GM18517 (cell line): ENCODE measurements at regions not wholly inside any gene's neighbourhood (a gene's known extent, or its start where the extent isn't known, plus 50 kb on each side); places are given as distances from the start of the nearest gene placed in this dataset.

Experiments used
- ATAC-seq: cut with Tn5 transposase; IDR thresholded peaks from one replicate; pipeline ENCODE4 v1.9.1; 2021; ENCODE audit warnings: mild to moderate bottlenecking, moderate library complexity; ENCODE audit not compliant: unreplicated experiment

DNA sequence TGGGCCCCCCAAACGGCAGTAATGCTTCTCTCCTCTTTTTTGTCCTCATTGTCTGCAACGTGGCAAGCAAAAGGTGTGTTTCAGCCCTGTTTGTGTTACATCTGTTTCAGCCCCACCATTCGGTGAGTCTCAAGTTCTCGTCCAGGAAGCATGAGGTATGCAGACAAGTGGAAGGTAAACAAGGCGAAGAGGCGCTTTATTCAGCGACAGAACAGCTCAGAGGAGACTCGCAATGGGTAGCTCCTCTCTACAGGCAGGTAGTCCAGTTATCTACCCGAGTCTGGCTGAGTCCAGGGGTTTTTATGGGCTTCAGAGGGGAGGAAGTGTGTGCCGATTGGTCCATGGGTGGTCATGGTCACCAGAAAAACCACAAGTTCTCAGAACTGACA lies 733.4 kb upstream of the CDH7 start:
- ATAC-seq: no peak

DNA sequence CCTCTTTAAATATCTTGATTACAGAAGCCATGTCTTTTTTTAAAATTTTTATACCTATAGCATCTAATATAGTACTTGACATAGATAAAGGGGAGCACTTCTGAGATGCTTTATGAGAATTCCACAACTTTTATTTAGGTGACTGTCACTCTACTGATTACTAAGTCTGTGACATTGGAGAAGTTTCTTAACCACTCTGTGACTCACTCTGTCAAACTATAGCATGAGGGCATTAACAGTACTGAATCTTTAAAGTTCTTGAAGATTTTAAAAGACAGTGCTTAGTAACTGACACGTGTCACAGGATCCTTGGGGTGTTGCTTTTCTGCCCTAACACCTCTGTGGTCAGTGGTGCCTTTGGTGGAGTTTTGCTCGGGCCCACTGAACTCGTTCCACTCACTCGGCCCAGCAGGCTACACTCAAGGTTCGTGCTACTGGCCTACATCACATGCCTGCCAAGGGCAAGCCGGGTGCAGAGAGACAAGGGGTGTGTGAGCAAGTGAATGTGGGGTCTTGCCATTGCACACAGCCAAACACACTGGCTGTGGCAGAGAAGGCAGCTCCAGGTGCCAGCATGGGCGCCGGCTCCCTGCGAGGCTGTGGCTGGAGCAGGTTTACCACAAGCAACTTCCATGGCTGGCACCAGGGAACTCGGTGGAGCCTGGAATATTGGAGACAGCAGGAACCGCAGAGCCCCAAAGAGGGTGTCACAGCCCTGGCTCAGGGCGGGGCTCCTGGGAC lies 734.0 kb upstream of the CDH7 start:
- ATAC-seq: no peak

DNA sequence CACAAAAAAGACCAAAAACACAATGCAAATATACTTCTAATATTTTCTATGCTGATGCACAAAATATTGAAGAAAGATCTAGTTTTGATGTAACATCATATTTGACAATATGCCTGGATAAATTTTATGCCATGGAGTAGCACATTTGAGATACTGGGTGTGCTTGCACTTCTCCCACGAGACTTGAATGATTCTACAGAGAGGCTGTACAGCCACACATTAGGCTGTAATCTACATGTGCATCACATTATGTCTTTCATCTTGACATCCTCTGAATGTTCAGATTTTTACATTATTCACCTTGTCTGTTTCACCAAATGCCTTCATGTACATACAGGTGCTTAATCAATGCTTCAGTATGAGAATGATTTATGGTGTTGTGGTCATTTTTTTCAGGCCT lies 756.4 kb upstream of the CDH7 start:
- ATAC-seq: no peak

DNA sequence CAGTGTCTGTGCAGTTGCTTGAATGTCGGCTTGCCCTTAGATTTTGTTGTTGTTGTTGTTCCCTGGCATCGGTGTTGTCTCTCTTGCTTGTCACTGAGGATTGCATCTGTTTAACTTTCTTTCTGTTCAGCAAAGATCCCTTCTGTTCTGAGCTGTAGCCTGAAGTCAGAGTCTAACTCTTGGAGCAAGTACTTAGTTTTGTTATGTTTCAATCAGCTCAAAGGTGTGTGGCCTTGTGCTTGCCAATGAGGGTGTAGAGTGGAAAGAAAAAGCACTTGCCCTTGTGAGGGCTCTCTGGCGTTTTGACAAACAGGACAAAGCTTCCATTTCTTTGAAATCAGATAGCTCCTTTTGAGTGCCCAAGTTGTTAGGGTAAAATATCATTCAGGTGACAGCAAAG lies 757.1 kb upstream of the CDH7 start:
- ATAC-seq: no peak

DNA sequence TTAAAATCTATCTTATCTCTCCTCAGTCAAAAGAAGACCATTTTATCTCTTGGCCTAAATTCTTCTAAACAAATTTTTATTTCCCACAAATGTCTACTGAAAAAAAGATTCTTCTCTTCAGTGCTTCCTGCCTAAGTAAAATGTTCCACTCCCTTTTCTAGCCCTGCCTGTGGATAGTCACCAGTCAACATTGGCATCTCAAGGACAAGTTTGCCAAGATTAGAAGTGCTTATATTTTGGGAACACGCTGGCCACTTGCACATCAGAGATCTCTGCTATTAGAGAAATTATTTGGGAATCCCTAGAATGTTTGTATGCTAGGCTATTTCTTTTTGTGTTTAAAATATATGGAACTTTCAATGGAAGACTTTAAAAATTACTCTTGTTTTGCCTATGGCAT lies 758.2 kb upstream of the CDH7 start:
- ATAC-seq: no peak

DNA sequence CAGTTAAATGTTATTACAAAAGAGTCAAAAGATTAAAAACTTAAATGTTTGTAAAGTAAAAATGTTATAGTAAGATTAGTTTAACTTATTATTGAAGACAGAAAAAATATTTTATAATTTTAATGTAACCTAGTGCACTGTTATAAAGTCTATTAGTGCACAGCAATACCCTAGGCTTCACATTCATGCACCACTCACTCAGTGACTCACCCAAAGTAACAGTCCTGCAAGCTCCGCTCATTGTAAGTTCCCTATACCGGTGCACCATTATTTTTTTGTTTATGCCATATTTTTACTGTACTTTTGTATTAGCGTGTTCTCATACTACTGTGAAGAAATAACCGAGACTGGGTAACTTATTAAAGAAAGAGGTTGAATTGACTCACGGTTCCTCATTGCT lies 759.7 kb upstream of the CDH7 start:
- no peak for ATAC-seq

DNA sequence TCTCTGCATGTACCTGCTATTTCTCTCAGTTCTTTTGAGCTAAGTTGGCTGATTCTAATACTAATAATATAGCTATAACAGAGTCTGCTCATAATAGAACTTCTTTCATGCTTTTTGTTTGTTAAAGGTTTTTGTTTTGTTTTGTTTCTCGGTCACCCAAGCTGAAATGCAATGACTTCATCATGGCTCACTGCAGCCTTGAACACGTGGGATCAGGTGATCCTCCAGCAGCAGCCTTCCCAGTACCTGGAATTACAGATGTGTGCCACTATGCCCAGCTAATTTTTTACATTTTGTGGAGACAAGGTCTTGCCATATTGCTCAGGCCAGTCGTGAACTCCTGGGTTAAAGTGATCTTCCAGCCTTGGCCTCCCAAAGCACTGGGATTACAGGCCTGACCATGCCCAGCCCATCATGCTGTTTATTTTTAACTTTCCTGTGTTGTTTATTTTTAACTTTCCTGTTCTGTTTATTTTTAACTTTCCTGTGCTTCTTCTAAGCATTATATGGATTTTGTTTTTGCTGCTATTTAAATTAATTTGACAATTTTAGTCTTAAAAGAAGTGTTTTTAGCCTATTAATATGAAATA lies 763.8 kb upstream of the CDH7 start:
- ATAC-seq: no peak

DNA sequence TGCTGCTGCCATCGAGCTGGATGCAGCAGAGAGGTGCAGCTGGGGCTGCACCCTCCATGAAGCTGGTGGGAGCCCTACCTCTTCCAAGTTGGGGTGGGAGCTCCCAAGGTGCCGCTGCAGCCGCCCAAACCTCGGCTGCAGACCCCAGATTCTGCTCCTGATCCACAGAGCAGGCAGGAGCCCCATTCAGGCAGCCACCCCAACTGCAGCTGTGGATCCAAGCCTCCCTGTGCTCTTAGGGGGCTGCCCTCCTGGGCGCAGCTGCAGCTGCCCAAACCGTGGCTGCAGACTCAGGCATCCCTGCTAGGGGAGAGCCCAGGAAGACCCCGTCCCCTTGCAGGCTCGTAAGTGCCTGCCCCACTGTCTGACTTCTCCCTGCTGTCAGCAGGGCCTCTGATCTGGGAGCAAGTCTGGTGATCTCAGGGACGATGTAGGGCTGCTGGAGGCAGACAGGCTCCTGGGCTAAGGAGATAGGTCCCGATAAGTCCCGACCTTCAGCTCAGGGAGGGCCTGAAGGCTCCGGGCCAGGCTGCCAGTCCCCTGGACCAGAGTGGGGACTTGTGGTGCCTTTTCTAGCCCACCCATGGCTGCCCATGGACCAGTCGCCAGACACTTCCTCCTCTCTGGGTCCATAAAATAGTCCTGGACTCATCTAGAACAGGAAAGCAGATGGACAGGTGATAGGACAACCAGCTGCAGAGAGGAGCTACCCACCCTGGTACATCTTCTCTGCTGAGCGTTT lies 767.1 kb upstream of the CDH7 start:
- no peak for ATAC-seq

DNA sequence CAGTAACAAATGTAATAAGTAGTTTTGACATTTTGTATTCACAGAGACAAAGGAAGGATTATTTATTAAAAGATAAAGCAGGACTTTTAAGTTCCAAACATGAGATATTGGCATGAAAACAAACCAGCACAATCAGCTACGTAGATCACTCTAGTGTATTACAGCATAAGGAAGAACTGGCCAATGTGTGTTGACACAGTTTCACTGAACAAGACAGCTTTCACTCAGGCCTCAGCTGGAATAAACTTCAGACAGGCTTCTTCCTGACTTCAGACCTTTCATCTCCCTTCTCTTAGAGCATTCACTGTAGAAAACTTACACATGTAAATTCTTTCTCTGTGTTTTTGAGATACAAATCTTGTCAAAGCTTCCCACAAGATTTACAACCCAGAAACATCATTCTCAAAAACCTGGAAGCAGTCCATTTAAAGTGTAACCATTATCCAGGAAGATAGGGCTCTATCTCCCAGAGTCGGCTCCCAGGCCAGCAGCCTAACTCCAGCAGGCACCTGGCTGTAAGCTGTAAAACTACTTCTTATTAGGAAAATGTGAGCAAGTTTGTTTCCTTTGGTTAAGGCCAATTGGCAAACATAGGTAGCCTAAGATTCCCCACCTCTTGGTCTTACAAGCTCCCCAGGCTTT lies 768.3 kb upstream of the CDH7 start:
- no peak for ATAC-seq

DNA sequence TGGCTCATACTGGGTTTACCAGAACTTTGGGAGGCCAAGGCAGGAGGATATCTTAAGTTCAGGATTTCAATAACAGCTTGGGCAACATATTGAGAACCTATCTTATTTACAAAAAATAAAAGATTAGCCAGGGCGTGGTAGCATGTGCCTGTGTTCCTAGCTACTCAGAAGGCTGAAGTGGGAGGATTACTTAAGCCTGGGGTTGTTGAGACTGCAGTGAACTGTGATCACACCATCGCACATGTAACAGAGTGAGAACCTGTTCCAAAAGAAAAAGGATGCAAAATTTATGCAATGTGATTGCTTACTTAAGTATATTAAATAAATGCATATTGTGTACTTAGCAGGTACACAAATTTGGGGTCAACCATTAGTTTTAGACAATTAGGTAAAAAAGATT lies 768.9 kb upstream of the CDH7 start:
- no peak for ATAC-seq

DNA sequence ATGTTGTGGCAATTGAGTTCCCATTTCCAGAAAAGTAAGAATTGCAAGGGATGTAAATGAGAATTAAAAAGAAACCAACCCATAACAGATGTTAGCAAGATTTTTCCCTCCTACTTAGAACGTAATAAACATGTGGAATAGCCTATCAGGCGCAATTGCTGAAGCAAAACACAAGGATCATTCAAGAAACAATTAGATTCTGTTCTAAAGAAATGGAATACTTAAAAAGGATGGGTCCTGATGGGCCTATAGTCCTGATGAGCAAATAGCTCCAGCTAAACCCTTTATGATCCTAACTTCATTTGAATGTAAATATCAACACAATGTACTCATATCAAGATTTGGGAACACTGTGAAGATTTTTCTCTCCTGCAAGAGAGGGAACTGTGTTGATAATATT lies 771.0 kb upstream of the CDH7 start:
- no peak for ATAC-seq

DNA sequence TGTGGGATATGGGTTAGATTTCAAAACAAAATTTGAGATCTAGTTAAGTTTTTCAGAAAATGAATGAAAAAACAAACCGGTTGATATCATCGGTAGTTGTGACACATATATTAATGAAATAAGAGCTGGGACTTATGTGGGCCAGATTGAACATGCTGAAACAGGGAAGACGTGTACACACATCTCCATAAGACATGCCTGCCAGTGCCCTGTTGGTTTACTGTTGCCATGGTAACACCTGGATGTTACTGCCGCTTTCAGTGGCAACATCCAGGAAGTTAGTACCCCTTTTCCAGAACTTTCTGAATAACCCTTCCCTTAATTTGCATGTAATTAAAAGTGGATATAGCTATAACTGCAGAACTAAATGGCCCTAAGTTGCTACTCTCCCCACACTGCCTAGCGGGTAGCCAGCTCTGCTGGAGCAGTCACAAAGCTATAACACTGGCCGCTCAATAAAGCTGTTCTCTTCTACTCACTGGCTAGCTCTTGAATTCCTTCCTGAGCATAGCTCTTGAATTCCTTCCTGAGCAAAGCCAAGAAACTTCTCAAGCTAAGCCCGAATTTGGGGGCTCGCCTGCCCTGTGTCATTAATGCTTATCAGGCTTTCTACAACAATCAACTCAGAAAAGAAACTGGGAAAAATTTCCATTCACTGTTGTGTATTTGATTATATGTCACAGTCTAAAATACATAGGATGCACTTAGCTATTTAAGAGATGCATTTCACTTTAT lies 776.3 kb upstream of the CDH7 start:
- no peak for ATAC-seq

DNA sequence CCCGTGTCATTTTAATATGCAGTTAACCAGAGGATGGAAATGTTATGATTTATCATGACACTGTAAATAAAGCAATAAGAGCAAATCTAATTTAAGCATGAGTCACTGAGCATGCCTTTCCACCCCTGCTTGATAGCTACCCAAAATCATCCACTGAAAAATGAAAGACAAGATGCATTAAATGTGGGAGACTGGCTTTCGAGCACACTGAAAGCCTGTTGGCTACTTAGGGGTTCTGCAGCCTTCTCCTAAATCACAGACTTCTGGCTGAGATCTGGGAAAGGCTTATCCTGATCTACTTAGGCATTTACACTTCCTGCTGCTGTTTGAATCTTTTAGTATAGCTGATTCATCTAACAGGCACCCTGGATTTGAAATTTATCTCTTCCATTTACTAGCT lies 778.3 kb upstream of the CDH7 start:
- ATAC-seq: no peak

DNA sequence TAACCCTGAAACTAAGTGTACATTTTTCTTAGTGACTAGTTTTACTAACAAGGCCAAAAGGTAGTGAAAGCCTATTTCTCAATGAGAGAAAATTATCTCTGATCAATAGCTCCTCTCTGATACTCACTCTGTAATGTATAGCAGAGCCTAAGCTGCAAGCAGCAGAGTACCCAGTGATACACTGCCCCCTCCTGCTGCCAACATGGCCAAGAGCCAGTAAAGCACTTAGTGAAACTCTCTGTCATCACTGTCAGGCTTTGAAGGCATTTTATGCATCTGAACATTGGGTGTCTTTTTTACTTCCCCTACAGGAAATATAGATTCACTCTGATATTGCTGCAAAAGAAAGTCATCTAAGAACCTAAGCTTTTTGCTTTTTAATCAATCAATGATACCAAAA lies 784.1 kb upstream of the CDH7 start:
- ATAC-seq: no peak

DNA sequence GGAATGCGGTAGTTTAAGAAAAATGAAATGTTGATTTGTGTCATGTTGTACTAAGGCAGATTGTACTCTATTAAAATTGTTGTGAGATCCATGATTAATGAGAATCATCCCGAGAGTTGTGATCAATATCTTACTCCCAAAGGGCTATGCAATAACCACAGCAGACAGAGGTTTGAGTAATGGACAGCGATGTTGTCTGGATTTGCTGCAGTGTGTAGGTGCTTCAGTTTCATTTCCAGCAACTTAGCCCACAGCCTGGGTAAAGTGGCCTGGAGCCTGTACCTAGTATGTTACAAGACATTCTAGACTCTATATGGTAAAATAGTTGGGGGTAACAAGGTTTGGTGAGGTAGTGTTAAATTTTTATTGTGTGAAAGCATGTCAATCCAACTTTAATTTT lies 794.3 kb upstream of the CDH7 start:
- ATAC-seq: no peak

DNA sequence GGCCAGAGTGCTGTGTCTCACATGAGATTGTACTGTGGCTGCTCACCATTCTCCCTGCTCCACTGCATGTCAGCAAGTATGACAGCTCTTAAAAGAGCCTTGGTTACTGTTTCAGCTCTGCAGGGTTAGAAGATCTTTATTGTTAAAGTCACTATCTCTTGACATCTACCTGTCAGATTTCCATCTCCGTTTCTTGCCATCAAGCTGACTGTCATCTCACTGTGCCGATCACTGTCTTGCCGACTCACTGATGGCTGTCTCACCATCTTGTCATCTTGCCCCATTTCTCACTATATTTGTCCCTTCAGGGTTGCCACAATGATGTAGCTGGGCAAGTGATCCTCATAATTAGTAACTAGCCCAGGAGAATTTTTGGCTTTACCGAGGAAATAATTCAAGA lies 800.9 kb upstream of the CDH7 start:
- ATAC-seq: no peak

DNA sequence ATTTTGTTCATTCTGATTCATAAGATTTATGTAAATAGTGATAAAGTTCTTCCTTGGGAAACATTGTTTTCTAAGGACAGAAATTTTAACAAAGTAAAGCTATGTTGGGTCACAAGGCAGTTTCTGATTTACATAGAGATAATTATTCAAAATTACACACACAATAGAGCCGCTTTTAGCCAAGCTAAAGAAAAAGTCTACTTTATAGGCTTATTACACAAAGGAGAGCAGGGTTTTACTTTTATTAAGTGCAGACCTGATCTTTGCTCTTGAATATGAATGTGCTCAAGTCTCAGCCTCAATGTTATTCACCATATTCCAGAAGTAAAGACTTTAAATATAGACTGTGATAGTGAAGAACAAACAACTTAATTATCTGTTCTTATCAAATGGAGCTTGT lies 787.8 kb upstream of the LINC00305 start:
- no peak for ATAC-seq

DNA sequence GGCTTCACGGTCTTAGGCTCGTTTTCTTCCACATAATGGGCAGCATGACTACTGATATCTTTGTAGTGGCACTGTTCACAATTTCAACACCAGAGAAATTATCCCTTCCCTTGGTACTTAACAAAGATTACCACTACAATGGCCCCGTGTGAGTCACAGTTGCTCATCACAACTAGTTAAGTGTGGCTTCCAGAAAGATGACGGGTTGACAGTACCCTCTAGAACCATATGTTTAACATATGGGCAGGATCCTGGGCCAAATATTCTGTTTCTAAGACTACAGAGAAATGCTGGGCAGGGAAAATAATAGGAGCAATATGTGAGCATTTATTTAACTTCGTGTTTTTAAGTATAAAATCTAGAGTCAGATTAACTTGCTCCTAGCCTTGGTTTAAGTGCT lies 780.1 kb upstream of the LINC00305 start:
- no peak for ATAC-seq

DNA sequence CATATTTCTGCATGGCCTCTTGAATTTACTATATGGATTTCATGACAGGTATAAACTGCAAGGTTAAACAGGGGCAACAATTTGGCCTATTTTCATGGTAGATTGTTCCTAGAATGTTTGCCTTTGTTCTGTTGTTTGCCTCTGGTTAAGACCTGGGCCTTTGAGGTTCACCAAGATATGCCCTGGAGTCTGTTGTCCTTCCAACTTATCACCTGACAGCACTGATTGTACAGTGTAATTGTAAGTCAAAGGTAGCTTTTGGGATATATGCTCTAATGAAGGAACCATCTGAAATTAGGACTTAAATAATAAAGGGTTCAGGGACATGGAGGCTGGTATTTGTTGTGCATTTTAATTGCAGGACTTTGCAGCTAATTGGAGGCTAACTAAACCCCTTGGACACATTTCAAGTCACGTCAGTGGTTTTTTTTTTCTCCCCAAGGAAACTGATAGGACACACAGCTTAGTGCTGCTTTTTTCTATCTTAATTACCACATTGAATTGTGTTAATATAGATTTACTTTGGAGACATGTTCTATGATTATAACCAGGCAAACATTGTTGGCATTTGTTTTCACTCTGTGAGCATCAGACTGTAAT lies 771.2 kb upstream of the LINC00305 start:
- no peak for ATAC-seq

DNA sequence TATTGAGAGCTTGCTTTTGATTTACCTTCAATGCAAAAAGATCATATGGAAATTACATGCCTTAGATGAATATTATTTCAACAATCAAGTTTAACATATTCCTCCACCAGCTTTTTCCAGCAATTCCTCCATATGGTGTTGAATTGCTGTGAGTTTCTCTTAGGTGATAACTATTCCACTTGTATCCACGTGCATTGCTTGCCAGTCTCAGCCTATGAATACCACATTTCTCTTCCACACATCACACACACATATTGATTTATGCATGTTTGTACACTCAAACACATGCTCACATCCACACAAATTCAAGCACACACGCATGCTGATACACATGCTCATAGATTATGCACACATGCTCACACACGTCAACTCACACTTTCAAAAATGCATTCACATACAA lies 770.0 kb upstream of the LINC00305 start:
- no peak for ATAC-seq

DNA sequence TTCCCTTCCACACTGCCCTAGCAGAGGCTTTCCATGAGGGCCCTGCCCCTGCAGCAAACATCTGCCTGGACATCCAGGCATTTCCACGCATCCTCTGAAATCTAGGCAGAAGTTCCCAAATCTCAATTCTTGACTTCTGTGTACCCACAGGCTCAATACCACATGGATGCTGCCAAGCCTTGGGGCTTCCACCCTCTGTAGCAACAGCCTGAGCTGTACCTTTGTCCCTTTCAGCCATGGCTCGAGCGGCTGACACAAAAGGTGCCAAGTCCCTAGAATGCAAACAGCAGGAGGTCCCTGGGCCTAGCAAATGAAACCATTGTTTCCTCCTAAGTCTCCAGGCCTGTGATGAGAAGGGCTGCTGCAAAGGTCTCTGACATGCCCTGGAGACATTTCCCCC lies 744.5 kb upstream of the LINC00305 start:
- ATAC-seq: no peak
